MG63 (cell line): ENCODE measurements at regions not wholly inside any gene's neighbourhood (a gene's known extent, or its start where the extent isn't known, plus 50 kb on each side); places are given as distances from the start of the nearest gene placed in this dataset.
A peak's percentile ranks its signal among the peaks of the same experiment; 100 is the strongest.
"Not testable (repeated sequence)": the region's sequence is repeated elsewhere in the genome, so short reads cannot be mapped to it uniquely, and the experiment has no call there.

Experiments
- DNase-seq: peaks from one replicate; pipeline ENCODE4 v3.0.0-alpha.2; 2020
- H3K27me3 ChIP-seq: fragments of 250-450 bp; sonication (Bioruptor Pico); 2 replicates; pipeline ENCODE4 v1.5.1; 2020; ENCODE audit warnings: mild to moderate bottlenecking, moderate library complexity
- H3K36me3 ChIP-seq: fragments of 250-450 bp; sonication (Bioruptor Pico); 2 replicates; pipeline ENCODE4 v1.5.1; 2020; ENCODE audit warnings: mild to moderate bottlenecking, moderate library complexity
- H3K4me3 ChIP-seq: fragments of 250-450 bp; sonication (Bioruptor Pico); 2 replicates; pipeline ENCODE4 v1.5.1; 2020; ENCODE audit warnings: mild to moderate bottlenecking, moderate library complexity
- H3K9me3 ChIP-seq: fragments of 250-450 bp; sonication (Bioruptor Pico); 2 replicates; pipeline ENCODE4 v1.5.1; 2020; ENCODE audit warnings: mild to moderate bottlenecking, moderate library complexity

GRCh38 chr15:56568466-56569167 lies 103.7 kb upstream of the MNS1 start:
- no peaks in the 10 kb centered on the region for H3K9me3 ChIP-seq
- no peak overlapping the region for H3K4me3 ChIP-seq
- no peaks in the 10 kb centered on the region for H3K36me3 ChIP-seq
- no peaks in the 10 kb centered on the region for H3K27me3 ChIP-seq
- no peak for DNase-seq

GRCh38 chr15:56557415-56557814 lies 92.5 kb upstream of the MNS1 start:
- Histone ChIP-seq H3K4me3 (no peak overlapping the region), H3K9me3 (0 out of 2 replicates have a peak, but pooled peaks cover 2% of the 10 kb centered on the region), H3K36me3 (no peaks in the 10 kb centered on the region), H3K27me3 (no peaks in the 10 kb centered on the region)
- DNase-seq = no peak

- 0 out of 2 replicates have a peak, but pooled peaks cover 2% of the 10 kb centered on the region for H3K9me3 ChIP-seq
- no peaks in the 10 kb centered on the region for H3K36me3 ChIP-seq
- H3K4me3 ChIP-seq = no peak overlapping the region
- no peak for DNase-seq
- no peaks in the 10 kb centered on the region for H3K27me3 ChIP-seq
Observed at GRCh38 chr15:56553486-56553885, 88.5 kb upstream of the MNS1 start.

- H3K27me3 ChIP-seq = no peaks in the 10 kb centered on the region
- 0 out of 2 replicates have a peak, but pooled peaks cover 2% of the 10 kb centered on the region for H3K9me3 ChIP-seq
- no peak overlapping the region for H3K4me3 ChIP-seq
- DNase-seq = no peak
- H3K36me3 ChIP-seq = no peaks in the 10 kb centered on the region
Observed at GRCh38 chr15:56552659-56553058, 87.7 kb upstream of the MNS1 start.

- DNase-seq, H3K4me3 ChIP-seq, H3K36me3 ChIP-seq, H3K27me3 ChIP-seq: not testable (repeated sequence)
- peaks cover 13% of the 10 kb centered on the region for H3K9me3 ChIP-seq
Observed at GRCh38 chr15:56540570-56540969, 75.6 kb upstream of the MNS1 start.

GRCh38 chr15:56540157-56540556 lies 75.2 kb upstream of the MNS1 start:
- H3K27me3 ChIP-seq, DNase-seq, H3K36me3 ChIP-seq, H3K4me3 ChIP-seq: not testable (repeated sequence)
- H3K9me3 ChIP-seq = peaks cover 13% of the 10 kb centered on the region

- Histone ChIP-seq H3K9me3 (peaks cover 3% of the 10 kb centered on the region; the same call in 1 of the 2 replicates), H3K27me3 (no peaks in the 10 kb centered on the region), H3K4me3 (no peak overlapping the region), H3K36me3 (no peaks in the 10 kb centered on the region)
- DNase-seq = no peak
Observed at GRCh38 chr15:56538901-56539545, 74.1 kb upstream of the MNS1 start.

- Histone ChIP-seq H3K36me3 (no peaks in the 10 kb centered on the region), H3K27me3 (no peaks in the 10 kb centered on the region), H3K9me3 (no peaks in the 10 kb centered on the region), H3K4me3 (no peak overlapping the region)
- DNase-seq = peak; percentile 10
Observed at GRCh38 chr15:56537881-56538280, 72.9 kb upstream of the MNS1 start.

- Histone ChIP-seq H3K27me3 (no peaks in the 10 kb centered on the region), H3K36me3 (no peaks in the 10 kb centered on the region), H3K4me3 (no peak overlapping the region), H3K9me3 (no peaks in the 10 kb centered on the region)
- no peak for DNase-seq
Observed at GRCh38 chr15:56534728-56535127, 69.8 kb upstream of the MNS1 start.

- no peak overlapping the region for H3K4me3 ChIP-seq
- no peaks in the 10 kb centered on the region for H3K27me3 ChIP-seq
- H3K36me3 ChIP-seq = no peaks in the 10 kb centered on the region
- no peak for DNase-seq
- H3K9me3 ChIP-seq = no peaks in the 10 kb centered on the region
Observed at GRCh38 chr15:56533731-56534403, 68.9 kb upstream of the MNS1 start.

- Histone ChIP-seq H3K27me3 (no peaks in the 10 kb centered on the region), H3K9me3 (no peaks in the 10 kb centered on the region), H3K4me3 (no peak overlapping the region), H3K36me3 (no peaks in the 10 kb centered on the region)
- no peak for DNase-seq
Observed at GRCh38 chr15:56532721-56533460, 68.0 kb upstream of the MNS1 start.

GRCh38 chr15:56530157-56530556 lies 65.2 kb upstream of the MNS1 start:
- no peaks in the 10 kb centered on the region for H3K27me3 ChIP-seq
- no peak overlapping the region for H3K4me3 ChIP-seq
- no peaks in the 10 kb centered on the region for H3K36me3 ChIP-seq
- no peak for DNase-seq
- H3K9me3 ChIP-seq = no peaks in the 10 kb centered on the region

GRCh38 chr15:56528136-56528535 lies 63.2 kb upstream of the MNS1 start:
- no peak for DNase-seq
- Histone ChIP-seq H3K27me3 (no peaks in the 10 kb centered on the region), H3K9me3 (no peaks in the 10 kb centered on the region), H3K36me3 (no peaks in the 10 kb centered on the region), H3K4me3 (no peak overlapping the region)

- Histone ChIP-seq H3K4me3 (no peak overlapping the region), H3K27me3 (no peaks in the 10 kb centered on the region), H3K36me3 (no peaks in the 10 kb centered on the region), H3K9me3 (peaks cover 14% of the 10 kb centered on the region)
- DNase-seq = peak; percentile 55
Observed at GRCh38 chr15:56524915-56525314, 60.0 kb upstream of the MNS1 start.

GRCh38 chr15:56523521-56523920 lies 58.6 kb upstream of the MNS1 start:
- Histone ChIP-seq H3K4me3 (no peak overlapping the region), H3K36me3 (no peaks in the 10 kb centered on the region), H3K9me3 (peaks cover 18% of the 10 kb centered on the region), H3K27me3 (no peaks in the 10 kb centered on the region)
- no peak for DNase-seq

- Histone ChIP-seq H3K9me3 (peaks cover 28% of the 10 kb centered on the region), H3K27me3 (no peaks in the 10 kb centered on the region)
- DNase-seq = no peak
Observed at GRCh38 chr15:56519000-56519399, 54.1 kb upstream of the MNS1 start.

More at GRCh38 chr15:56519000-56519399, 54.1 kb upstream of the MNS1 start:
- H3K36me3 ChIP-seq = no peaks in the 10 kb centered on the region
- no peak overlapping the region for H3K4me3 ChIP-seq
